Calu3 (cell line): ENCODE measurements at regions not wholly inside any gene's neighbourhood (a gene's known extent, or its start where the extent isn't known, plus 50 kb on each side); places are given as distances from the start of the nearest gene placed in this dataset.

Experiments used
- BruUV-seq: library from RNA; stranded (reverse); fragments of 400-500 nt; replicated peaks from 2 replicates; lab custom pipeline; 2021; lab: Mats Ljungman, UMichigan
- CTCF ChIA-PET: fragments of 300-600 bp; sonication (Branson Sonifier 250); formaldehyde crosslinking; loops from one replicate; lab custom pipeline; 2022; ENCODE audit warnings: antibody characterized with exemption; lab: Charles Lee
- DNase-seq: peaks from one replicate; pipeline ENCODE4 v3.0.0; 2022
- H3K27ac Mint-ChIP-seq: one replicate; pipeline ENCODE4 v1.8.0; 2022; ENCODE audit warnings: mixed read lengths; ENCODE audit not compliant: unreplicated experiment
- H3K27me3 Mint-ChIP-seq: one replicate; pipeline ENCODE4 v1.8.0; 2022; ENCODE audit warnings: mixed read lengths; ENCODE audit not compliant: unreplicated experiment
- H3K36me3 Mint-ChIP-seq: one replicate; pipeline ENCODE4 v1.8.0; 2022; ENCODE audit warnings: mild to moderate bottlenecking, moderate library complexity, mixed read lengths; ENCODE audit not compliant: insufficient read depth, unreplicated experiment
- H3K4me1 Mint-ChIP-seq: one replicate; pipeline ENCODE4 v1.8.0; 2022; ENCODE audit warnings: mild to moderate bottlenecking, low read depth, mixed read lengths; ENCODE audit not compliant: unreplicated experiment
- H3K4me3 Mint-ChIP-seq: one replicate; pipeline ENCODE4 v1.8.0; 2022; ENCODE audit warnings: mild to moderate bottlenecking, low read depth, moderate library complexity, mixed read lengths; ENCODE audit not compliant: unreplicated experiment
- H3K9me3 Mint-ChIP-seq: one replicate; pipeline ENCODE4 v1.8.0; 2022; ENCODE audit warnings: low read depth, mixed read lengths; ENCODE audit not compliant: unreplicated experiment
- CTCF ChIP-seq: fragments of 200-600 bp; IDR thresholded peaks from one replicate; pipeline ENCODE4 v1.8.0; 2022; ENCODE audit warnings: antibody characterized with exemption; ENCODE audit not compliant: unreplicated experiment
- intact Hi-C: fragments of 100-400 bp; cut with micrococcal nuclease; formaldehyde crosslinking; loops from one replicate; pipeline ENCODE4 v1.10.0; 2022; ENCODE audit not compliant: unreplicated experiment

DNA sequence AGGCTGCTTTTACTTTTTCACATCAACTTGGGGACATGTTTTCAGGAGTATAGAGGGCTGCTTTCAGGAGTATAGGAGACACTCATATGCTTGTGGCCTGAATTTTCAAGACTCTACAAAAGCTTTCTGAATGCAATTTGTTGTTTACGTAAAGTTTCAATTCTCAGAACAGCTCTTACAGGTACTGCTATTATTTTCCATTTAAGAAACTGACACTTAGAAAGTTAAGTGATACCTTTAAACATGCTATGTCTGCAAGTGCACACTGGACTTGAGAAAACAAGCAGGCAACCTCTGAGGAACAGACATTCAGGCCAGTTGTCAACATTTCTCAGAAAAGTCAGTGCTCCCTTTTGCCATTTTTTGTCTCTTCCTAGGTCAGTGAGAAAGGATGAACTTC, 70.0 kb upstream of the PHYHIPL start:
- H3K9me3 Mint-ChIP-seq: no peaks in the 10 kb centered on the region
- no peak overlapping the region for H3K27ac Mint-ChIP-seq
- peaks cover 24% of the 10 kb centered on the region for H3K4me1 Mint-ChIP-seq
- CTCF ChIA-PET: no interaction called here
- H3K27me3 Mint-ChIP-seq: no peaks in the 10 kb centered on the region
- intact Hi-C loops: no loop called here
- no TSS peak for BruUV-seq
- H3K4me3 Mint-ChIP-seq: no peak overlapping the region
- no peak for TF ChIP-seq CTCF
- no peak for DNase-seq
- peaks cover 5% of the 10 kb centered on the region for H3K36me3 Mint-ChIP-seq

GRCh38 chr10:59107147-59107546, 69.3 kb upstream of the PHYHIPL start:
- CTCF ChIA-PET: interaction anchor here (0.7 kb wide), 1 partner anchor 1594 kb away, joined by 3 read pairs; no protein-coding TSS in a partner anchor
- intact Hi-C loops: no loop called here
- H3K9me3 Mint-ChIP-seq: no peaks in the 10 kb centered on the region
- no peak for TF ChIP-seq CTCF
- no peak overlapping the region for H3K27ac Mint-ChIP-seq
- DNase-seq: no peak
- H3K4me3 Mint-ChIP-seq: no peak overlapping the region
- no peaks in the 10 kb centered on the region for H3K27me3 Mint-ChIP-seq
- H3K36me3 Mint-ChIP-seq: peaks cover 5% of the 10 kb centered on the region
- H3K4me1 Mint-ChIP-seq: peaks cover 24% of the 10 kb centered on the region
- no TSS peak for BruUV-seq

DNA sequence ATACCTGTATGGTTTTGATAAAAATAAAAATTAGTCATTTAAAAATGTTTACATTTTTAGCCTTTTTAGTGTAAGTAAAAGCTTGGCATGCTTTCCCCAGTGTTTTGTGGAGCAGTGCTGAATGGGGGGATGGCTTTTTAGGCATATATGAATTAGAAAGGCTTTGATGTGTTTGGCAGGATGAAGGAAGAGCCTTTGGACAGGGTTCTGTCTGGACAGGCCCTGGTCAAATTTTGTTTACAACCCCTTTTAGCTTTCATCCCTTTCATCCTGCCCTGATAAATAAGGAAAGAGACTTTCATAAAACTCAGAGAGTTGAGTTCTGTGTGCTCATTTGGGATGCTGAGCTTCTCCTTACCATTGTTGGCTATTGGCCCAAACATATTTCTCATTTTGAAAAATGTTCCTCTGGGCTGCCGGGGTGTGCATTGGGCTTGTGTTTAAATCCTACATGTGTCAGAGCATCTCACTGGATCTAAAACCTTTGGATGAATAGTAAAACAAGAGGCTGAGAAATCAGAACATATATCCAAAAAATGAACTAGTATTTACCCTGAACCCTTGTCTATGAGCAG, 68.1 kb upstream of the PHYHIPL start:
- intact Hi-C loops: loop anchor here (2.0 kb wide), 1 partner anchor 30 kb away; no protein-coding TSS in a partner anchor
- CTCF ChIA-PET: no interaction called here
- H3K36me3 Mint-ChIP-seq: peaks cover 5% of the 10 kb centered on the region

GRCh38 chr10:59108886-59109288, 67.6 kb upstream of the PHYHIPL start:
- Mint-ChIP-seq H3K36me3 (peaks cover 5% of the 10 kb centered on the region), H3K9me3 (no peaks in the 10 kb centered on the region), H3K27ac (peak overlapping the region; percentile 64), H3K4me3 (no peak overlapping the region), H3K27me3 (no peaks in the 10 kb centered on the region), H3K4me1 (peaks cover 24% of the 10 kb centered on the region)
- TF ChIP-seq CTCF: no peak
- no TSS peak for BruUV-seq
- DNase-seq: peak; percentile 15
- intact Hi-C loops: loop anchor here (2.0 kb wide), 1 partner anchor 30 kb away; no protein-coding TSS in a partner anchor
- CTCF ChIA-PET: no interaction called here

More for the DNA sequence above, 68.1 kb upstream of the PHYHIPL start:
- H3K4me1 Mint-ChIP-seq: peaks cover 24% of the 10 kb centered on the region
- H3K27ac Mint-ChIP-seq: peak overlapping the region; percentile 64
- H3K4me3 Mint-ChIP-seq: no peak overlapping the region
- no peaks in the 10 kb centered on the region for H3K9me3 Mint-ChIP-seq
- DNase-seq: no peak
- TF ChIP-seq CTCF: no peak
- H3K27me3 Mint-ChIP-seq: no peaks in the 10 kb centered on the region
- BruUV-seq: no TSS peak
